Middle frontal gyrus (tissue), 1 donor: ENCODE measurements at regions not wholly inside any gene's neighbourhood (a gene's known extent, or its start where the extent isn't known, plus 50 kb on each side); places are given as distances from the start of the nearest gene placed in this dataset.

Experiments used
- DNase-seq: peaks from one replicate; pipeline ENCODE4 v3.0.0-alpha.2; 2015; ENCODE audit warnings: low spot score; ENCODE audit errors: extremely low spot score

DNA sequence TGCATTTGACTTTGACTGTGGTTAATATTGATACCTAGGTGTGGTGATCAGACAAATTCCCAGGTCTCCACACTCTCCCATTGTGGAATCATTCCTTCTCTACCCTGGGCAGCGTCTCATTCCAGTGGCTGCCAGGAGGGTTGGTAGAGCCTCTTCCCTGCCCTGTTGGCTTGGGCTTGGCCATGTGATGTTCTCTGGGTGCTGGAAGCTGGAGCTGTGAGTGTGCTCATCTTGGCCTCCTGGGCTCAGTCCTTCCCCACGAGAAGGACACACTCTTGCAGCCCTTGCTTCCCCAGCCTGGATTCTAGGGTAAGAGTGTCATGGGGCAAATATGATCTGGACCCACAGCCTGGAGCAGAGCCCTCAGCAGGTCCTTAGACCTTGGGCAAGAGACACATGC is 167.2 kb upstream of the IRX4 start:
- no peak for DNase-seq

DNA sequence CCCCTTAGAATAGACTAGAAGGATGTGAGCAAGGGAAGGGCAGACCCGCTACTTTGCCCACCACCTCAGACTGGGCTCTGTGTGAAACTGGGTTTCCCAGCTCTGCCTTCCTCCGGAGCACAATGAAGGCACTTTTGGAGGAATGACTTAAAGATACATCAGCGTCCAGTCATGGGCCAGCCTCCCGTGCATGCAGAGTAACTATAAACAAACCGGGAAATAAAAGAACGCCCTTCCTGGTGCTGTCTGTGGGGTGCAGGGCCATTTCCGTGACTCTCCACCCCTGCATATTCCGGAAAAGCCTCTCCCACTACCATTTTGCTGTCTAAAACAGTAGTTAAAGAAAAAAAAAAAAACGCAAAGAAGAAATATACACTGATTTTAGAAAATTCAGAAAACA is 165.9 kb upstream of the IRX4 start:
- DNase-seq = no peak

DNA sequence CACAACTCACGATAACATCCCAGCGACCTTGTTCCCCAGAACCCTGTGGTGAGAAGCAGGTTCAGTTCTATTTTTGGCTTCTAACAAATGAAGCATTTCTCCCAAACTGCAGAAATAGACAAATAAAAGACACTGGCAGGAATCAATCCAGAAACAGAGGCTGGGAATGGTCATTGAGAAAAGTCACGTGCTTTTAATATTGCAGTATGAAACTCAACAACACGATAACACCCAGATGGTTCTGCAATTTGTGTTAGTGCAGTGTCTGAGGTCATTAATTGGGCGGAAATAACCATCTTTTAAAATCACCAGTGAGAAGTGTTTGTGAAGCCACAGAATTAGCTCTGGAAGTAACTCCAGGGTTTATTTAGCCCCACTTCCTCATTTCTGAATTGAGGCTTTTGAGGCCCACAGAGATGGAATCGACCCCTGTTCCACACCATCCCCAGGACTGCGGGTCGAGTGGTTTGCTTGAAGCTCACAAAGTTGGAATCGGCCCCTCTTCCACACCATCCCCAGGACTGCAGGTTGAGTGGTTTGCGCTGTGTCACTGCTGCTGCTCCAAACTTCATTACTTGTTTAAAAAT is 164.7 kb upstream of the IRX4 start:
- no peak for DNase-seq

DNA sequence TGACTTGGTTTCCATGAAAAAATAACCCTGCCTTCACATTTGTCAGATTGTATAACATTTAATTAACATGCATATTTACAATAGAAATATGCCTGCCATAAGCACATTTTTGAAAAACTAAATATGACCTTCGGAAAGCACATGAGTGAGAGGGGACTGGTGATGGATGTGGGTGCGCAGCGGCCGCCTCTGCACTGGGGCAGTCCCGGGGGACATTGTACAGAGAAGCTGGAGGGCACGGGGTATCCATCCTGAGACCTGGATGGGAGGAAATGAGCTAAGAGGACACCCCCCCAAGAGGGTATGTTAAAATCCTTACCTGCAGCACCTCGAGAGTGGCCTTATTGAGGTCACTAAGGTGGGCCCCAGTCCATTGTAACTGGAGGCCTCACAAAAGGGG is 161.3 kb upstream of the IRX4 start:
- DNase-seq = no peak

DNA sequence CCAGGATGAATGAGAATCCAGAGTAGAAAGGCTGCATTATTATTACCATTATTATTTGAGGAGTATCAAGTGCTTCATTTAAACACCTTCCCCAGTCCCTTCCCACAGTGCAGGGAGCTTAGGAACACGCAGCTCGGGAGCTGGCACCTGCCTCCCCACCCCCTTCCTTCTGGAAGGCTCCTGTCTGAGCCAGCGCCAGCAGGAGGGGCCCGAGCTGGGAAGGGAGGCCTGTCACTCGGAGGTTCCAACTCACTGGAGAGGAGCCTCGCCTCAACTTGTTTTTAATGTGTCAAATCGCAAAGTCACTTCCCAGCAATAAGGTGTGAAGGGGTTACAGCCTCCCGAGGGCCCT is 156.4 kb upstream of the IRX4 start:
- DNase-seq = no peak

DNA sequence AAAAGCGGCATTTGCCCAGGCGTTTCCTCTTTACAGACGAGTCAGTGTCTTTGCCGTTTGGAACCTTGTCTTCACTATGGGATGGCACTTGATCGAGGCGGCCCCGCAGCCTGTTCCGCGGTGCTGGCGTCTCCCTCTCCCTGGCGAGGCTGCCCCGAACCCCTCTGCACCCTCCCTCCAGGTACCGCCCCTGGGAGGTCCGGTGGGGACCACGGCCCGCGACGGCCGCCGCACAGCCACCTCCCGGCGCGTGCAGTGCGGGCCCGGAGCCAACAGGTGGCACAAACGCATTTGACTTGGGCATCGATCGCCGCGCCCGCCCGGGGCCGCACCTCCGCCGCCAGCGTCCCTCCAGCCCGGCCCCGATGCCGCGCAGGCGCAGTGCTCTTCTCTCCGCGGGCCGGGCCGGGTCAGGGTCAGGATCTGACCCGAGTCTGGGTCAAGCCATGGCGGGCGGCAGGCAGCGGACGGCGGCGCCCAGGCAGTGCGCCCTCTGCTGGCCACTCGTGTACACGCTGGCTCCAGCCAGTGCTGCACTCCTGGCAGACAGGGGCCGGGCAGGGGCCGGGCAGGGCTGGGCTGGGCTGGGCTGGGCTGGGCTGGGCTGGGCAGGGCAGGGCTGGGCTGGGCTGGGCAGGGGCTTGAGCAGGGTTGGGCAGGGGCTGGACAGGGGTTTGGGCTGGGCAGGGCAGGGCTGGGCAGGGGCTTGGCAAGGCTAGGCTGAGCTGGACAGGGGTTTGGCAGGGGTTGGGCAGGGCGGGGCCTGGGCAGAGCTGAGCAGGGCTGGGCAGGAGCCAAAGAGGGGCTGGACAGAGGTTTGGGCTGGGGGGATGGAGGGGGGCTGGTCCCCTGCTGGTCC is 155.8 kb upstream of the IRX4 start:
- no peak for DNase-seq

DNA sequence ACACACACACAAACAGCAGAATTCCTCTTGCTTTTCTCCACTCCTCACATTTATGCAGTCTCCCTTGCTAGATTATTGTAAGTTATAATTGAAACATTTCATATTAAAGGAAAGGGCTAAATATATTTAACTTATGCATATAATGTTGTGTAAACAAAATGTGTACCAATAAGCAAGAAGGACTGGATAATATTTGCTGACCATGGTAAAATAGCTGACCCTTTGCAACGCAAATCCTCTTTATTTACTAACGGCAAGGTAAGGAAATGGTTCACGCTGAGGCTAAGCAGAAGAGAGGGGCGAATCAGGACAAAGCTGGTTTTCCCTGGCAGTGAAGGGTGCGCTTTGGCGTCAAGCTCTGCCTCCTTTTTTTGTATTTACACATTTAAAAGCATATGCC is 154.2 kb upstream of the IRX4 start:
- no peak for DNase-seq

DNA sequence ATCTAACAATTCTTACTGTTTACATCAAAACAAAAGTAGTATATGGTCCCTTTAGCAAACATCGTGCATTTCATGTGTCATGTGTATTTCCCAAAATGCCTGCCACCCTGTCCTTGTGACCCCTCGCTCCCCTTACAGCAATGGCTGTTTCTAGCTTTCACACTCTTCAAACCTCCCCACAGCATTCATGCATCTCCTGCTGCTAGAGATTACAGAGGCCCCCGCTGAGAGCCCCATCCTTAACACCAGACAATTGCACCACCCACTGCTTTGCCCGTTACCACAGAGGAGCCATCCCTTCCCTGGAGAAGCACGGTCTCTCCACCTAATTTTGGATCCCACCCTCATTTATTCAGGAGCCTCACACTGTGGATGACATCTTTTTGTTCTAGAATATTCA is 149.7 kb upstream of the IRX4 start:
- no peak for DNase-seq

DNA sequence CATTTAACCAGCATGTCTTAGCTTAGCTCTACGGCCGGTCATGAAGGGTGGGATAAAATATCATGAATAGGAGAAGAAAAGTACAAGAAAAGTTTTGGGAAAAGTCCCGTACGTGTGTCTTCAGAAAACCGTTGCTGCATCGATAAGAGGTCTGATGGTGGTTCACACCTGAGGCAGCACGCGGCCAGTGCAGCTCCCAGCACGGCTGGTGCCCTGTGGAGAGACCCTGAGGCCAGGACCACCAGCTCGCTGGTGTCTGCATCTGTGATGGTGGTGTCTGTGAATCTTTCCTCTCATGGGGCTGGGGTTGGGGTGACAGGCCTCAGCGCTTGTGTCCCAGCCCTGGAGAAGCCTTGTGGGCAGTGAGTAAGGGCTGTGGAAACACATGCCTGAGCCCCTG is 148.9 kb upstream of the IRX4 start:
- DNase-seq = no peak

DNA sequence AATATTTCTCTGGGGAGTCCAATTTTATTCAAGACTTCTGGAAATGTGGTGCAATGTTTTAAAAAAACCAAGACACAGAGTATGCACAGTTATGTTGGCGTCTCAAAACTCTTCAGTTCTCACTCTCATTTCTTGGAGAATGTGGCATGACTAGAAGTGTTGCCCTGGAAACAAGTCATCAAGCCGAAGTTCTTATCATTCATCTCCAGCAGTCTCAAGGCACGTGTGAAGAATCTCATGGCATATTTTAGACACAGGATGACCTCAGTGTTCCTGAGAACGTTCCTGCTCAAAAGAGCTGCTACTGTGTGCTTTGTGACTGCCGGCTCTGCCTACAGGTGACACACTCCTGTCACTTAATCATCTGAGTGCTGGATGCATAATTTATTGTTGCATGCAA is 147.4 kb upstream of the IRX4 start:
- no peak for DNase-seq

DNA sequence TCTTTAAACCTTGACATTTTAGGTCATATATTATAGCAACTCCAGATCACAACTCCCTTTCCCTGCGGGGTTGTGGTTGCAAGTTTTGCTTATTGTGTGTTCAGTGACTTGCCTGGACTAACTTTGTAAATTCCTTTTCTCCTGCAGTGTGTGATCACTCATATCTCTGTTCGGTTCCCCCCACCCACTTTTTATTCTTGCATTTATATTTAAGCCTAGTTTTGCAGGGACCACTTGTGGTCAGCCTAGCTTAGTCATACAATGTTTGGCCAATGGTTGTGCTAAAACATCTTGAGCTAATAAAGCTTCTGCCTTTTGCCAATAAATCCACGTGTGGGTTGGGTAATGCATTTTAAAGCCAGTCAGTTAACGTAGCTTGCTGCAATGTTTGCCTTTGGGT is 146.5 kb upstream of the IRX4 start:
- DNase-seq = no peak

DNA sequence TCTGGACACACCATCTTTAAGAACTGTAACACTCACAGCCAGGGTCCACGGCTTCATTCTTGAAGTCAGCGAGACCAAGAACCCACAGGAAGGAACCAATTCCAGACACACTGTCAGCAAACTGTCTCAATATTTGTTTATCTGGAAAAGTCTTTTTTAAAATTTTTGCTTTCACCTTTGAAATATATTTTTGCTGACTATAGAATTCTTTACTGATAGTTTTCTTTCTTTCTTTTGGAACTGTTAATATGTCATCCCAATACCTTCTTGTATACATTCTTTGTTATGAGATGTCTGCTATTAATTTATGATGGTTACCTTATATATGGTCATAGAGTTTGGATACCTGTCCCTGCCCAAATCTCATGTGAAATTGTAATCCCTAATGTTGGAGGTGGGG is 145.1 kb upstream of the IRX4 start:
- no peak for DNase-seq

DNA sequence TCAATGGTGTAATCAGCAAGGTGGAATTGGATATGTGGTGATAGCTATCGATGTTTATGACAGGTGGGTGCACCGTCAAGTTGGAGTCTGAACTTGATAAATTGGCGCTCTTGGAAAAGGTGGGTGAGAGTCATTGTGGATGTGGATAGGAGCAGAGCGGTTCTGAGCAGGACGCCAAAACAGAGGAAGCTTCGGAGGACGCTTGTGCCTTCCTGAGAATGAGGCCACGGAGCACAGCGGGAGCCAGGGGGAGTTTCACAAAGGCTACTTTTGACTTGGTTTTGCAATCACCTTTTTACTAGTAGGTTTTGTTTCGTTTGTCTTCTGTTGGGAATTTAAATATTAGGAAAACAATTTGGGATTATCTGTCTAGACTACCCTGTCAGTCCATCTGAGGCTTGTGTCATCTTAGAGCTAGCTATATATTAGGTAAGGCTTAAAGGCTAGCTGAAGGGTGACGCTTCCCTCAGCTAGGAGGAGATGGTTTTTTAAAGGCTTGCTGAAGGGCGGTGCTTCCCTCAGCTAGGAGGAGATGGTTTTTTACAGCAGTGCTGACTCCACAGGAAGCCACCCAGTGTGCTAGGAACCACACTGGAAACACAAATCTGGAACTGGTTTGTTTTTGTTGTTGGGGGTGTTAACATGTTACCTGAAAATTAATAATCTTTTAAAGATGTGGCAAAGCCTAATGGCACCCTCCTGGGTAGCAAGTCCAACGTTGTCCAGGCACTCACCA is 142.4 kb upstream of the IRX4 start:
- no peak for DNase-seq

DNA sequence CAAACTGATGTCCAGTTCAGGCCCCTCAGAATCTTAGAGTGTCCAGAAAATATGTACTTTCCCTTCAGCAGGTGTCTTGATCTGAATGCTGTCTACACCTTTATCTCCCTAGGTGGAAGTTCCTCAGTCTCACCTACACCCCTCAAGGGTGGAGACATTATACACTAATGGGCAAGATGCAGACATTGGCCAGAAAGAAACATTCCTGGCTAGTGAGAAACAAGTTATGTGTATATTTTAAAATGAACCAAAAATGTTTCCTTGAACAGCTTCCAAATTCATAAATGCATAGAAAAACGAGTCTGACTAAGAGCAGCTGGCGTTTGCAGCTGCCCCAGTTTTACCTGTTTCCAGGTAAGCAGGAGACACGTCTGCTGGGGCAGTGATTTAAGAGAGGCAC is 140.5 kb upstream of the IRX4 start:
- no peak for DNase-seq

DNA sequence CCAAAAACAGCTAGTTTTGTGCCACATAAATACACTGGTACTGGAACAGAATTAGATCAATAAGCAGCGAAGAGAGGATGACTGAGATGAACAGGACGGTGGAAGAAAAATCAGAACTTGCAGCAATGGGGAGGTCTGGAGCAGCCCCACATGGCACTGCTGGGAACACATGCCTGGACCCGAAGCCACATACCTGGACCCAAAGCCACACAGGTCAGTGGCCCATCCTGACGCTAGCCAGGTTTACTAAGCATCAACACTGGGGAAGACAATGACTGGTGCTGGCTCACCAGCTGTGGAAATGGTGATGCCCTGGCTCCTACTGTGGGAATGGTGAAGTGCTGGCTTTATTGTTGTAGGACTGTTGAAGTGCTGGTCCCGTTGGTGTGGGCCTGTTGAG is 139.7 kb upstream of the IRX4 start:
- no peak for DNase-seq

DNA sequence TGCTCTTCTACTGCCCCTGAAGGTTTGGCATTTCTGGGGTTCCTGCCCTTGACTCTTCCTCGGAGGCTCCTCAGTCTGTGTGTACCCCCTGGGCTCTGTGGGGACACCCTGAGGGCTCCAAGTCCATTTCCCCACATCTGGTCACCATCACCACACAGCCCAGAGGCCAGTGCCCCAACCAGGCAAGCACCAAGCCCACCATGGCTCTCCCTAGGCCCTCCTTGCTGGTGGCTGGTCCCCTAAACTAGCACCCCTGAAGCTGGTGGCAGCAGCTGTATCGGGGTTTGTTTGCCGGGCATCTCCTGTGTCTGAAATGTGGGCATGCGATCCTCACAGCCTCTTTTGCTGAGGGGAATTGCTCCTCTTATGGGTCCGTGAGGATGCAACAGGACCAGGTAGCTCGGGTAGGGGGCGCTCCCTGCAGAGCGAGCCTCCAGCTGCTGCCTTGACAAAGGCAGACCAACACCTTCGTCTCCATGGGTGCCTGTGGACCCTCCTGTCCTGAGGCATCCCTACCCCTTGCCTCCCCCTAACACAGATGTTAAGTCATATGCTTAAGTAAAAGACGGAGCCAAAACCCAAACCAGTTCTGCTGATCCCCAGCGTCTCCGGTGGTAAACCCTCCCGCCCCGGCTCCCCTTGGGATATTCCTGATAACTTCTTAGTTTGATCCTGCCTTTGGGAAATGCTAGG is 138.9 kb upstream of the IRX4 start:
- no peak for DNase-seq

DNA sequence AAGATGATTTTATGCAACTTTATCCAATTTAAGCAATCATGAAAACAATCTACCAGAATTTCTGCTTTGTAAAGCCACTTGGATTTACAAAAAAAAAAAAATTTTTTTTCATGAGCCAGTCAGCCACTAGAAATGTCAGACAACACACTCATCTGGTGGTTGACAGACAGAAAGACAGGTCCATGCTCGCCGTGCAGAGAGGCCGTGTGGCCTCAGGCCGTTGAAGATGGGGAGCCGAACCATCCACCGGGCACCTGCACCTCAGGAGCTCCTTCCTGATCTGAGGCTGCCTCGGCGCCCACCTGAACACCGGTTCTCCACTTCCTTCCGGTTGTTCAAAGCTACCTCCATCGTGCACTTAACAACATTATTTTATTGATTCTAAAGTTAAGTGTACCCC is 138.0 kb upstream of the IRX4 start:
- DNase-seq = no peak

DNA sequence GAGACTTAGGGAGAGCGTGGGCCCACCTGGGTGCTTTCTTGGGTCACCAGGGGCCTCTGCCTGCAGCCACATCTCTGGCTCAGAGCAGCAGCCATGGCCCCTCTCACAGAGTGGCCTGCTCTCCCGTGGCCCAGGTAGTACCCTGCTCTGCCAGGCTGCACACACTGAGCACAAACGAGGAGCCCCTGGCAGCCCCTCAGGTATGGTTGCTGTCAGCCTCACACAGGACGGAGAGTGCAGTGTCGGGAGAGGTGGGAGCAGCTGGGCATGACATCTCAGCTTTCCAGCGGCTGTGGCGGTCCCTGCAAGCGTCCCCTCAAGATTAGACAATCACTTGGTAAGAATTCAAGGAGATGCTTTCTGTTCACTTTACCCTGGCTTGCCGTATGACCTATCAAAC is 137.0 kb upstream of the IRX4 start:
- no peak for DNase-seq

DNA sequence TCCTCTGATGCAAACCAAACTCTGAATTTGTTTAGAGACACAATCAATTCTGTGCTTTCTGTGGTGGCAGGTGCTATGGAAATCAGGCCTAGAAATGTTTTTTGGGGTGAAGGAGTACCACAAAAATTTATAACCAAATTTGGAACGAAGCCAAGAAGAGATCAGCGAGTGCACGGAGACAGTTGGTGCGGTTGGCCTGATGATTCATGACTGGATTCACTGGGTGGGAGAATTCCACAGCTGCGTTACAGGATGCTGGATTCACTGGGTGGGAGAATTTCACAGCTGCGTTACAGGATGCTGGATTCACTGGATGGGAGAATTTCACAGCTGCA is 135.6 kb upstream of the IRX4 start:
- no peak for DNase-seq

DNA sequence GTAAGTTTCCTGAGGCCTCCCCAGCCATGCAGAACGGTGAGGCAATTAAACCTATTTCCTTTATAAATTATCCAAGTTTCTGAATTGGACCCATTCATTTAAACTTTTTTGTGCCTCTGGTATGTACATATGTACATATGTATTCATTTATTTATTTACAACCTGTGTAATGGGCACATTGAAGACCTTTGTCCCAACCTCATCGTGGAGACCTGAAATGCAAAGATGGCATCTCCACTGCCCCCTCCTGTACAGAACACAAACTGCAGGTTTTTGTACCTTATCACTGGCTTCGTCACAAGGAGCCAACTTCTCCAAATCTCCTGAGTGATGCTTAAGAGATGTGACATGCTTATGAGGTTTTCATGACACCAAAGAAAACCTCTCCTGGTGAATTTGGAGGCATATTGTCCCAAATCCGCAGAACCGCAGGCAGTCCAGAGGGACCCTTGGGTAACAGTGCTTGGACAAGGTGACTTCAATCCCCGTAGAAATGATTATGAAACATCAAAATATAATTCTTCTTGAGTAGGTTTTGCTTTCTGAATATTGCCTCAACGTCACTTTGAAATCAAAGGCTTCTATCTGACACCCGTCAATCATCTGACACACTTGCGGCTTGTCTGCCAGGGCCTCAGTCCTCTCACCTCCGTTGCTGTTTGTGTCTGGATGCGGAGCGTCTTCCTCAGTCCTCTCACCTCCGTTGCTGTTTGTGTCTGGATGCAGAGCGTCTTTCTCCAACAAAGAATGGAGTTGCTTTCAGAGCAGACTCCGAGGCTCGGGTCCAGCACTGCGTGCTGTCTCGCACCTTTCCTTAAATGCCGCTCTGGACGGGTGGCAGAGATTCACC is 135.0 kb upstream of the IRX4 start:
- DNase-seq = no peak

DNA sequence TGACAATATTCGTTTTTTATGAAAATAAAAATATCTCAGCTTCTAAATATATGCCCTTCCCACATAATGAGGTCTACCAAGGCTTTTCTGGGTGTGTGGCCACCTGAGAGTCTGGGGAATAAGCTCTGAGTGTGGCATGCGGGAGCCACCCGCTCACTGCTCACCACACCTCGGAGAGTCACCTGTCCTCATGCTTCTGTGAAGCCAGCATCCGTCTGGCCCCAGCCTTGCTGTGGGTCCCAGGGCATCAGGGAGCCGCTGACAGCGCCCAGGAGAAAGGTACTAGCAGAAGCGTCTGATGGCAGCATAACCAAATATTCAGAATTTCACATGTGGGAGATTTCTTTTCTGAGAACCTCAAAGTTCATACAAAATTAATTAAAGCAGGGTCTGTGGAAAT is 133.2 kb upstream of the IRX4 start:
- DNase-seq = no peak
